Ectodermal cell (in vitro differentiated cells): ENCODE measurements at regions not wholly inside any gene's neighbourhood (a gene's known extent, or its start where the extent isn't known, plus 50 kb on each side); places are given as distances from the start of the nearest gene placed in this dataset.
"Not testable (repeated sequence)": the region's sequence is repeated elsewhere in the genome, so short reads cannot be mapped to it uniquely, and the experiment has no call there.

Source experiments
- H3K27ac ChIP-seq: 2 replicates; pipeline ENCODE4 v1.7.0; 2013; ENCODE audit warnings: mild to moderate bottlenecking, low read depth, low read length; ENCODE audit not compliant: insufficient read depth, poor library complexity, severe bottlenecking
- H3K27me3 ChIP-seq: 2 replicates; pipeline ENCODE4 v1.7.0; 2013; ENCODE audit warnings: mild to moderate bottlenecking, low read length; ENCODE audit not compliant: insufficient read depth, control insufficient read depth, poor library complexity, severe bottlenecking
- H3K36me3 ChIP-seq: one replicate; pipeline ENCODE4 v1.7.0; 2013; ENCODE audit warnings: low read length; ENCODE audit not compliant: control insufficient read depth, insufficient read depth
- H3K4me1 ChIP-seq: one replicate; pipeline ENCODE4 v1.7.0; 2013; ENCODE audit warnings: low read length; ENCODE audit not compliant: control insufficient read depth, insufficient read depth
- H3K4me3 ChIP-seq: 2 replicates; pipeline ENCODE4 v1.7.0; 2013; ENCODE audit warnings: low read depth, low read length, control low read depth; ENCODE audit not compliant: insufficient read depth
- H3K9me3 ChIP-seq: 2 replicates; pipeline ENCODE4 v1.7.0; 2013; ENCODE audit warnings: mild to moderate bottlenecking, low read length, moderate library complexity; ENCODE audit not compliant: control insufficient read depth
- WGBS, 2 experiments: methylation state at CpG; one replicate each; pipeline ENCODE4 v1.1.7; 2013; ENCODE audit warnings: missing lambda C conversion rate in 2 of 2; 5-methylcytosine and 5-hydroxymethylcytosine counted together

DNA sequence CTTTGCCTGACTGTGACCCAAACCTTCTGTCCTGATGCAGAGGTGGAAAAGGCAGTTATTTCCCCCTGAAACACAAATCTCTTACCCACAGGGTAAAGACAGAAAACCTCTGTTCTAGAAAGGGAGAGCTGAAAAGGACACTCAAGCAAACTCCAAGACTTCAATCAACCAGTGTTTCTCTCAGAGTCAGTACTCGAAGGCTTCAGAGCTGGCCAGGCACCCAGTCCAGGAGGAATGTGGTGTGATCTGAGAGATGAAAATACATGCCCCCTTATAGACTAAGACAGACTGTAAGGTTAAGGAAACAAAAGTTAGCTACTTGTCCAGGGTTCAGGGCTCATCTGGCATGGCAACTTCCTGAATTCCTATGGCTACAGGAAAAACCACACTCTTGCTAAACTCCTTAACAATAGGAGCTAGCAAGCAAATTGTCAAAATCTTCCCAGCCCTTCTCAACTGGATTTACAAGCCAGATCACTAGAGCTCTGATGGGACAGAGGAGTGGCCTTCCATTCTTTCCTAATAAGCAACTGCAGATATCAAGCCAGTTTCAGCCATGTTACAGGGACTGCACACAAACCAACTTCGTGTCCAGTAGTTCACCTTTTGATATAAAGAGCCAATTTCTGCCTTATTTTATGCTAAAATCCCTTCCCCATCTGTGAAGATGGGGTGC, 110.9 kb downstream of the PPIAL4G start:
- H3K36me3 ChIP-seq, H3K9me3 ChIP-seq, H3K4me1 ChIP-seq, H3K4me3 ChIP-seq, H3K27me3 ChIP-seq, H3K27ac ChIP-seq: not testable (repeated sequence)
- WGBS, 2 experiments = 87 to 91% methylated on average over 1 to 2 of the region's 2 CpGs

DNA sequence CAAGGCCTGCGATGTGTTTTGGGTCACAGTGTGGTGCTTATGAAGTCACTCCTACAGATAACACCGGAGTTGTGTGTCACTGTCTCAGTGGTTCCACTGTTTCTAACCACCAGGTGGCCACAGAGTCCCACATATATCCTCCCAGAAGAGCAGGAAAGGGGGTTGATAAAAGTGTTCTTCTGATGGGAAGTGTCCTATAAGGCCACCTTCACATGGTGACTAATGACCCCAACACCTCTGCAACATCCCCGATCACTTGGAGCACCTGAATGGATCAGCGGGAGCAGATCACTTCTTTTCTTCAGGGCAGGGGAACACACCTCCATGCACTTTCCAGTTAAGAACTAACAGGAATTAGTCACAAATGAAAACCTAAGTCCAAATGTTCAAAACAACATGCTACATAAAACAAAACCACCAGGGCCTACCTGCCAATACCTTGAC, 111.5 kb downstream of the PPIAL4G start:
- not testable (repeated sequence) for H3K36me3 ChIP-seq, H3K4me1 ChIP-seq, H3K27me3 ChIP-seq, H3K4me3 ChIP-seq, H3K9me3 ChIP-seq, H3K27ac ChIP-seq
- 24 to 37% methylated on average over 3 to 4 of the region's 4 CpGs for WGBS, 2 experiments

DNA sequence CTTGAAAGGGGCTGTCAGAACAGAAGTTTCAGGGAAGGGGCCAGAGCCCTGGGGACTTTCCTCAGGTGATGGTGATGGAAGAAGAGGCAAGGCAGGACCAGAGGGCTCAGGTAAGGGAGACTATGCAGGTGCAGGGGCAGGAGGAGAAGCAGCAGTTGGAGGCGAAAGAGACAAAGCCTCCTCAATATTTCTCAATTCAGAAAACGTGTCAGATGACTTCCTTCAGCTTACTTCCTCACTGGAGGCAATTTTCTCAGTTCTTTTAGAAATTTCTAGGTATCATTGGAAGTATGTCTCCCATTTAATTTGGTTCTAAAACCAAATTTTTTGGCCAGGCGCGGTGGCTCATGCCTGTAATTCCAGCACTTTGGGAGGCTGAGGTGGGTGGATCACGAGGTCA, 112.4 kb downstream of the PPIAL4G start:
- H3K27me3 ChIP-seq, H3K36me3 ChIP-seq, H3K27ac ChIP-seq, H3K4me1 ChIP-seq, H3K9me3 ChIP-seq, H3K4me3 ChIP-seq: not testable (repeated sequence)
- WGBS, 2 experiments = 85 to 91% methylated on average over 5 of the region's 5 CpGs

DNA sequence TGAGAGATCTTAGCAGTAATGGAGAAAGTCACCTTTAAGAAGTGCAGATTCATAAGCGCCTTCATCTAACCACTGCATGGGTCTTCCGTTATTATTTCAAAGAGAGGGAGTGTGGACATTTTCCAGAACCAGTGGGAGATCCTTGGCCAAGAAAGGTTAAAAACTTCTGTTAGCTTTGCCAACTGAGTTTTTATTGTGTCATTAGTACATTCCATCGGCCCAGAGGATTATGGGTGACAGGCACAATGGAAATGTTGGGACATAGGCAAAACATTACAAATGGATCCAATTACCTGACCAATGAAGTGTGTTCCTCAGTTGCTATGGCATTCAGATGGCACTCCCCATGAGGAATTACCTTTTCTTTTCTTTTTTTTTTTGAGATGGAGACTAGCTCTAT, 115.5 kb downstream of the PPIAL4G start:
- H3K27me3 ChIP-seq = peaks cover 16% of the 10 kb centered on the region
- no peaks in the 10 kb centered on the region for H3K4me1 ChIP-seq
- no peaks in the 10 kb centered on the region for H3K9me3 ChIP-seq
- H3K27ac ChIP-seq = no peak overlapping the region
- WGBS, 2 experiments = 97 to 99% methylated on average over 3 of the region's 3 CpGs
- H3K4me3 ChIP-seq = no peak overlapping the region
- H3K36me3 ChIP-seq = no peaks in the 10 kb centered on the region

DNA sequence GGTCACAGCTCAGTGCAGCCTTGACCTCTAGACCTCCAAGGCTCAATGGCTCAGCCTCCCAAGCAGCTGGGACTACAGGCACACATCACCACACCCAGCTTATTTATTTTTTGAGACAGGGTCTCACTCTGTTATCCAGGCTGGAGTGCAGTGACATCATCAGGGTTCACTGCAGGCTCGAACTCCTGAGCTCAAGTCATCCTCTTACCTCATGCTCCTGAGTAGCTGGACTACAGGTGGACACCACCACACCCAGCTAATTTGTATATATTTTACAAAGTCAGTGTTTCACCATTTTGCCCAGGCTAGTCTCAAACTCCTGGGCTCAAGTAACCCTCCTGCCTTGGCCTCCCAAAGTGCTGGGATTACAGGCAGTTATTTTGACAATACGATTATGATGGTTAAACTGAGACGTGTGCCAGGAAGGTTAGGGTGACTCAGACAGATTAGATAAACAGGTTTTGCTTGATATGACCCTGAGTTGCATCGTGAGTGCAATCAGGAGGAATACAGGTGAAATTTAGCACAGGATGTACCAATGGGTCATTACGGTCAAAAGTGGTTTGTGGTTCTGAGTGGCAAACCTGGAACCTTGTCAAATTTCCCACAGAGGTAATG, 116.9 kb downstream of the PPIAL4G start:
- WGBS, 2 experiments = 86 to 91% methylated on average over 4 to 5 of the region's 5 CpGs
- not testable (repeated sequence) for H3K9me3 ChIP-seq, H3K4me3 ChIP-seq, H3K36me3 ChIP-seq, H3K27ac ChIP-seq, H3K4me1 ChIP-seq
- peaks cover 28% of the 10 kb centered on the region for H3K27me3 ChIP-seq

DNA sequence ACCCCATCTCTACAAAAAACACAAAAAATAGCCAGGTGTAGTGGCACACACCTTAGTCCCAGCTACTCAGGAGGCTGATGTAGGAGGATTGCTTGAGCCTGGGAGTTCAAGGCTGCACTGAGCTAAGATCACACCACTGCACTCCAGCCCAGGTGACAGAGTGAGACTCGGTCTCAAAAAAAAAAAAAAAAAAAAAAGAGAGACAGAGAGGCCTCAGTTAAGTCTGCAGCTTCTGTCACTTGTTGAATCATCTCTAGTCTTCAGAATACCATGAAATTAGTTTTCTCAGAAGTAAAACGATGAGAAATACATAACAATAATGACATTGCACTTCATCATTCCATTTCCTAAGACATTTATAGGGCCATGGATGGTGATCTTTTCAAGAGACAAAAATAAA, 118.0 kb downstream of the PPIAL4G start:
- not testable (repeated sequence) for H3K27ac ChIP-seq, H3K36me3 ChIP-seq, H3K4me3 ChIP-seq, H3K9me3 ChIP-seq, H3K4me1 ChIP-seq
- WGBS, 2 experiments = 85 to 86% methylated on average over 2 of the region's 2 CpGs
- H3K27me3 ChIP-seq = peaks cover 39% of the 10 kb centered on the region

DNA sequence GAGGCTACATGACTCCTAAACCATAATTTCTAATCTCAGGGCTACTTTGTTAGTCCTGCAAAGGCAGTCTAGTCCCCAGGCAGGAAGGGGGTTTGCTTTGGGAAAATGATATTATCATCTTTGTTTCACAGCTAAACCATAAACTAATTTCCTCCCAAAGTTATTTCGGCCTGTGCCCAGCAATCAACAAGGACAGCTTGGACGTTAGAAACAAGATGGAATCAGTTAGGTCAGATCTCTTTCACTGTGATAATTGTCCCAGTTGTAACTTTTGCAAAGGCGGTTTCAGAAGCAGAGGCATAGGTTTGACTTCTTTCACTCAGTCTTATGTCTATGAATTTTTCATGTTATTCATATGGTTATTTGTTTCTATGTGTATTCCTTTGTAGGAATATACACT, 119.1 kb downstream of the PPIAL4G start:
- WGBS, 2 experiments = 90 to 92% methylated on average over 3 of the region's 3 CpGs

DNA sequence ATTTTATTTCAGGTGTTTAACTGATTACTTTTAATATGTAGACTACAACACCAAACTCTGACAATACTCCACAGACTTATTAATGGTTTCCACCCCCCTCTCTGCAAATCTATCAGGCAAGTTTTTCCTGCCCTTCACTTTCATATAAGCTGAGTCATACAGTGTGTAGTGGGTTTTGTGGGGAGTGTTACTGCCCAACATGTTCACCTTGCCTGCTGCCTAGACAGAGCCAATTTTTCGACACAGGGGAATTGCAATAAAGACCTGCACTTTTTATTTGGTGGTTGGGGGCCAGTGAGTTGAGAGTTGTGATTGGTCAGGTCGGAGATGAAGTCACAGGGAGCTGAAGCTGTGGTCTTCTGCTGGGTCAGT, 119.7 kb downstream of the PPIAL4G start:
- WGBS, 2 experiments = 85 to 92% methylated on average over 2 of the region's 2 CpGs
- H3K36me3 ChIP-seq = no peaks in the 10 kb centered on the region
- no peak overlapping the region for H3K4me3 ChIP-seq
- H3K27me3 ChIP-seq = peaks cover 49% of the 10 kb centered on the region
- peaks cover 4% of the 10 kb centered on the region for H3K4me1 ChIP-seq
- H3K9me3 ChIP-seq = no peaks in the 10 kb centered on the region
- H3K27ac ChIP-seq = no peak overlapping the region

More for the DNA sequence above, 119.1 kb downstream of the PPIAL4G start:
- H3K4me1 ChIP-seq, H3K36me3 ChIP-seq, H3K27ac ChIP-seq, H3K4me3 ChIP-seq, H3K9me3 ChIP-seq: not testable (repeated sequence)
- H3K27me3 ChIP-seq = peaks cover 47% of the 10 kb centered on the region

DNA sequence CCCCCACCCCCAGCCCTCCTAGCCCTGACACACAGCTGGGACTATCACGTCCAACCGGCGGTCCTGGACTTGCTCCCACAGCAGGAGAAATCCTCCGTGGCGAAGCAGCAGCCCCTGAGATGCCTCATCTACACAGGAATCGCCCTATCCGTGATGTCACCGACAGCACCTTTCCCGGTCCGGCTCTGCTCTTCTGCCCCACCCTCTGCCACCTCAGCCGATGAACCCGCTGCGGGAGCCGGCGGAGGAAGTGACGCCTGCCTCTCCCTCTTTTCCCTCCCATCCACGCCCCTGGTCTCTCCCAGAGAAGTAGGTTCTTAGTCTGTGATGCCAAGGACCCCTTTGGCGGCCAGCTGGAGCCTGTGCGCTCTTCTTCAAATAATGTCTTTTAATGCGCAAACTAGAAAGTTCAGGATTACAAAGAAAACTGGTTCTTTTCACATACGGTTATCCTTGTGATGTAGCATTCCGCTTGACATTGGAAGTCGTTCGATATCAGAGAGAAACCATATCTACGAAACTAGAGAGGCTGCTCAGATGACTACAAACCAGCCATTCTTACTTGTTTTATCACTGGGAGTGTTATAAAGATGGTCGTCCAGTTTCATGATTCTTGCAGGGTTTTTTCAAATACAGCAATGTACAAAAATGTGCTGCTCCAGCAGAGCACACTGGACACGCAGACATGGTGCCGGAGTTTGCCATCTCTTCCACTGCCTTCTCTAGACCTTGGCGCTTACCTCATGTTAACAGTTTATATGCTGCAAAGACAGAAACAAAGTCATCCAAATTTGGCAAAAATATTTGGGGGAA, 120.3 kb downstream of the PPIAL4G start:
- Histone ChIP-seq H3K9me3 (no peaks in the 10 kb centered on the region), H3K27ac (no peak overlapping the region), H3K4me3 (peak overlapping the region; percentile 22), H3K27me3 (peaks cover 54% of the 10 kb centered on the region), H3K36me3 (no peaks in the 10 kb centered on the region), H3K4me1 (peaks cover 4% of the 10 kb centered on the region)
- WGBS, 2 experiments = 38% methylated on average over 29 of the region's 29 CpGs

DNA sequence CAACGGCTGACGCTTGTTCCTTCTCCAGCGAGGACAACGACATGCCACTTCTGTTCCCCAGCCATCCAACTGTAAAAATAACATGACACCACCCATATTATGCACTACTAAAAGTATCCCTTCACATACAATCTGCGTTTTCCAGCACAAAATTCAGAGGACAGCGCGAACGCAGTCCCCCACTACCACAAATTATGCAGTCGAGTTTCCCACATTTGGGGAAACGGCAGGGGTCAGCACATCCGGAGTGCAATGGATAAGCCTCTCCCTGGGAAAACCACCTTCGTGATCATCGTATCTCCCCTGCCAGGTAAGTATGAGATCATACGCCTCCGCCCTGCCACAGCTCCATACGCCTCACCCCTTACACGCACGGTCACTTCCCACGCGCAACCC, 120.9 kb downstream of the PPIAL4G start:
- no peak overlapping the region for H3K27ac ChIP-seq

More for the DNA sequence above, 120.9 kb downstream of the PPIAL4G start:
- Histone ChIP-seq H3K36me3 (no peaks in the 10 kb centered on the region), H3K9me3 (no peaks in the 10 kb centered on the region), H3K4me3 (peak overlapping the region; percentile 36), H3K27me3 (peaks cover 60% of the 10 kb centered on the region), H3K4me1 (peaks cover 4% of the 10 kb centered on the region)
- WGBS, 2 experiments = 2 to 5% methylated on average over 18 to 20 of the region's 20 CpGs
